Heart left ventricle (tissue), 16 donors: ENCODE measurements at regions not wholly inside any gene's neighbourhood (a gene's known extent, or its start where the extent isn't known, plus 50 kb on each side); places are given as distances from the start of the nearest gene placed in this dataset.

Source experiments
- ATAC-seq, 4 donors: fragments of 200-7000 bp; cut with Tn5 transposase; one replicate each; pipeline ENCODE4 v1.9.1; 2020 to 2022; ENCODE audit warnings: moderate library complexity in 4 of 4, mild to moderate bottlenecking in 3 of 4, moderate number of reproducible peaks in 1 of 4
- DNase-seq, 5 donors: peaks; one replicate each; pipeline ENCODE4 v3.0.0-alpha.2; 2020
- H3K27ac ChIP-seq, 12 donors: fragments of 200-600 bp; sonication (generic) in 4 of 12; one replicate each; pipeline versions ENCODE4 v1.5.0 to v1.8.0; 2016 to 2022; ENCODE audit warnings: mild to moderate bottlenecking in 2 of 12
- H3K27me3 ChIP-seq, 9 donors: fragments of 200-600 bp; sonication (generic) in 2 of 9; one replicate each; pipeline versions ENCODE4 v1.5.1 to v1.8.0; 2016 to 2022; ENCODE audit warnings: mild to moderate bottlenecking in 3 of 9
- H3K36me3 ChIP-seq, 9 donors: fragments of 200-600 bp; sonication (generic) in 2 of 9; one replicate each; pipeline versions ENCODE4 v1.5.0 to v1.8.0; 2018 to 2022; ENCODE audit warnings: mild to moderate bottlenecking in 2 of 9
- H3K4me1 ChIP-seq, 12 donors: fragments of 200-600 bp; sonication (generic) in 4 of 12; one replicate each; pipeline versions ENCODE4 v1.5.0 to v1.8.0; 2016 to 2022; ENCODE audit warnings: mild to moderate bottlenecking in 3 of 12
- H3K4me3 ChIP-seq, 12 donors: fragments of 200-600 bp; sonication (generic) in 4 of 12; one replicate each; pipeline versions ENCODE4 v1.5.0 to v1.8.0; 2017 to 2022; ENCODE audit warnings: mild to moderate bottlenecking in 9 of 12, moderate library complexity in 4 of 12
- H3K9me3 ChIP-seq, 12 donors: fragments of 200-600 bp; sonication (generic) in 4 of 12; one replicate each; pipeline versions ENCODE4 v1.5.0 to v1.8.0; 2016 to 2022; ENCODE audit warnings: mild to moderate bottlenecking in 1 of 12
- CTCF ChIP-seq, 12 donors: fragments of 200-600 bp; sonication (generic) in 4 of 12; IDR thresholded peaks; one replicate each; pipeline versions ENCODE4 v1.5.0 to v1.8.0; 2018 to 2022; ENCODE audit warnings: antibody characterized with exemption in 12 of 12, mild to moderate bottlenecking in 5 of 12
- POLR2A ChIP-seq, 2 donors: fragments of 450-650 bp; IDR thresholded peaks; one replicate each; pipeline ENCODE4 v1.6.1; 2017; ENCODE audit warnings: antibody characterized with exemption in 2 of 2, mild to moderate bottlenecking in 2 of 2, moderate library complexity in 2 of 2
- WGBS, 4 donors: extraction: QIAGEN DNeasy Blood & Tissue Kit in 2 of 4; methylation state at CpG; one replicate each; pipeline versions ENCODE4 v1.1.5 to v1.1.7; 2013 to 2018; 5-methylcytosine and 5-hydroxymethylcytosine counted together
- intact Hi-C, 10 donors: fragments of 100-400 bp; cut with DNase I; formaldehyde crosslinking; loops; one replicate each; pipeline versions ENCODE4 v1.11.1 to v1.14.2; 2022
- donor health status: ischemic (EF 13 %, LVEDD 7.1; RV severe dilation, severe dysfunction).
- donor health status: healthy with polysubstance abuse.
- donor health status: DM: no; HTN: yes; CAD: no.
- donor health status: DM: no; HTN: no; CAD: no.
- donor health status: ischemic (EF 25% LVEDD 6.9; RV normal size, moderate dysfunction).
- donor health status: ischemic (EF 25% LVEDD 5.7; RV mildly dilated, moderate dysfunction).
- donor health status: healthy.
- donor health status: DM: yes; HTN: yes; CAD: no.
- donor health status: ischemic (EF 35%, LVEDD 5.7; RV mildly dilated, moderate dysfunction).
- donor health status: nonischemic (EF 11% LVEDD 7.7; RV severe dilation, severe dysfunction).
- donor health status: DM: yes; HTN: yes; CAD: no.
- donor health status: PGD.
- donor health status: ischemic (EF 29% LVEDD 5.4; RV normal size, mild dysfunction).
- donor health status: nonischemic (EF 23%, LVEDD 6.1; RV moderate dilation, normal function).

GRCh38 chr13:80965097-80965496, 624.2 kb upstream of the SPRY2 start:
- ATAC-seq (no peak), DNase-seq (no peak)
- intact Hi-C loops = no loop called here
- Histone ChIP-seq H3K27ac (no peak overlapping the region), H3K9me3 (no peaks in the 10 kb centered on the region), H3K4me1 (peaks cover 0 to 4% (median 0%) of the 10 kb centered on the region in 12 donors), H3K4me3 (no peak overlapping the region), H3K36me3 (no peaks in the 10 kb centered on the region), H3K27me3 (no peaks in the 10 kb centered on the region)
- TF ChIP-seq CTCF (IDR thresholded peaks at IDR 0.05) (no peak), POLR2A (IDR thresholded peaks at IDR 0.05) (no peak)

- WGBS, 4 donors = 65 to 76% (median 75%) methylated on average over 1 of the region's 1 CpG
- peaks cover 0 to 4% (median 0%) of the 10 kb centered on the region in 12 donors for H3K4me1 ChIP-seq
These were observed 621.9 kb upstream of the SPRY2 start for GRCh38 chr13:80962855-80963254.

GRCh38 chr13:80962173-80962572, 621.2 kb upstream of the SPRY2 start:
- intact Hi-C loops = no loop called here
- no peak overlapping the region for H3K4me3 ChIP-seq
- no peaks in the 10 kb centered on the region for H3K36me3 ChIP-seq
- H3K27me3 ChIP-seq = no peaks in the 10 kb centered on the region
- 86 to 91% (median 88%) methylated on average over 7 of the region's 7 CpGs for WGBS, 4 donors
- ATAC-seq (no peak), DNase-seq (no peak)
- H3K9me3 ChIP-seq = no peaks in the 10 kb centered on the region
- no peak for TF ChIP-seq CTCF (IDR thresholded peaks at IDR 0.05)
- H3K4me1 ChIP-seq = peaks cover 0 to 8% (median 0%) of the 10 kb centered on the region in 12 donors
- H3K27ac ChIP-seq = no peak overlapping the region

More at GRCh38 chr13:80962855-80963254, 621.9 kb upstream of the SPRY2 start:
- H3K27me3 ChIP-seq = no peaks in the 10 kb centered on the region
- DNase-seq = no peak
- TF ChIP-seq POLR2A (IDR thresholded peaks at IDR 0.05) = no peak
- peak in 2 of 12 donors; percentile 19 to 24 for TF ChIP-seq CTCF (IDR thresholded peaks at IDR 0.05)
- peak in 1 of 4 donors; percentile 39 for ATAC-seq
- no peak overlapping the region for H3K4me3 ChIP-seq
- H3K9me3 ChIP-seq = no peaks in the 10 kb centered on the region
- H3K36me3 ChIP-seq = no peaks in the 10 kb centered on the region
- no peak overlapping the region for H3K27ac ChIP-seq
- intact Hi-C loops = no loop called here

- H3K9me3 ChIP-seq = peaks cover 0 to 5% (median 0%) of the 10 kb centered on the region in 12 donors
- no peaks in the 10 kb centered on the region for H3K27me3 ChIP-seq
- DNase-seq = no peak
- H3K36me3 ChIP-seq = no peaks in the 10 kb centered on the region
- intact Hi-C loops = no loop called here
- no peak for ATAC-seq
- no peak overlapping the region for H3K27ac ChIP-seq
- TF ChIP-seq POLR2A (IDR thresholded peaks at IDR 0.05) (no peak), CTCF (IDR thresholded peaks at IDR 0.05) (no peak)
- H3K4me3 ChIP-seq = no peak overlapping the region
- H3K4me1 ChIP-seq = peaks cover 0 to 7% (median 0%) of the 10 kb centered on the region in 12 donors
- WGBS, 4 donors = 43 to 57% (median 48%) methylated on average over 3 of the region's 3 CpGs
These were observed 616.2 kb upstream of the SPRY2 start for GRCh38 chr13:80957019-80957655.
